ENCODE measurements at regions not wholly inside any gene's neighbourhood (a gene's known extent, or its start where the extent isn't known, plus 50 kb on each side); places are given as distances from the start of the nearest gene placed in this dataset.

GRCh38 chr12:28937196-28937595 is 211.9 kb upstream of the FAR2 start:
- TF ChIP-seq, protein P1, sequence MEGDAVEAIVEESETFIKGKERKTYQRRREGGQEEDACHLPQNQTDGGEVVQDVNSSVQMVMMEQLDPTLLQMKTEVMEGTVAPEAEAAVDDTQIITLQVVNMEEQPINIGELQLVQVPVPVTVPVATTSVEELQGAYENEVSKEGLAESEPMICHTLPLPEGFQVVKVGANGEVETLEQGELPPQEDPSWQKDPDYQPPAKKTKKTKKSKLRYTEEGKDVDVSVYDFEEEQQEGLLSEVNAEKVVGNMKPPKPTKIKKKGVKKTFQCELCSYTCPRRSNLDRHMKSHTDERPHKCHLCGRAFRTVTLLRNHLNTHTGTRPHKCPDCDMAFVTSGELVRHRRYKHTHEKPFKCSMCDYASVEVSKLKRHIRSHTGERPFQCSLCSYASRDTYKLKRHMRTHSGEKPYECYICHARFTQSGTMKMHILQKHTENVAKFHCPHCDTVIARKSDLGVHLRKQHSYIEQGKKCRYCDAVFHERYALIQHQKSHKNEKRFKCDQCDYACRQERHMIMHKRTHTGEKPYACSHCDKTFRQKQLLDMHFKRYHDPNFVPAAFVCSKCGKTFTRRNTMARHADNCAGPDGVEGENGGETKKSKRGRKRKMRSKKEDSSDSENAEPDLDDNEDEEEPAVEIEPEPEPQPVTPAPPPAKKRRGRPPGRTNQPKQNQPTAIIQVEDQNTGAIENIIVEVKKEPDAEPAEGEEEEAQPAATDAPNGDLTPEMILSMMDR (conservative IDR thresholded peaks at IDR 0.05; ENCODE audit: low read depth, low read length), result no peak
- TF ChIP-seq EZH2 (IDR thresholded peaks at IDR 0.05; ENCODE audit: borderline replicate concordance, low read depth, low read length, poor library complexity, severe bottlenecking), result no peak
